Stimulated activated CD4-positive, alpha-beta T cell treated with anti-CD3 and anti-CD28 coated beads, Interleukin-15, amount 100 ng/mL, for 48 hours (primary cell): ENCODE measurements at regions not wholly inside any gene's neighbourhood (a gene's known extent, or its start where the extent isn't known, plus 50 kb on each side); places are given as distances from the start of the nearest gene placed in this dataset.

Experiments
- DNase-seq, 2 donors: peaks; one replicate each; pipeline ENCODE4 v3.0.0-alpha.2; 2020; ENCODE audit warnings: low read depth in 2 of 2

DNA sequence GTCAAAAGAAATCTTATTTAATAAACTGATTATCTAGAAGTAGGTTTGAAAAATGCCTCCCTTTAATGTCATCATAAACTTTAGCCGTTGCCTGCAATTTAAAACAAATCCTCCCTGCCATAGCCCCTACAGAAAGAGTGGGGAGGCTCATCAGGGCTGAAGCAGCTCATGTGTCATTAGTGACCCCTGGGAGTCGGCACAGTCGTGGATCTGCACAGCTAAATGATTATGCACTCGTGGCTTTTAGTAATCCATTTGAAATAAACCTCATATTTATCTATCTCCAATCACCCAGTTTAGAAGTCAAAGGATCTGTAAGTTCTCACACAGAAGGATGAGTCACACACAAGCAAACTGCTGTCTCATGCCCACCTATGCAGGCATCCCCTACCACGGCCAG is 277.3 kb downstream of the SS18 start:
- DNase-seq, result no peak

DNA sequence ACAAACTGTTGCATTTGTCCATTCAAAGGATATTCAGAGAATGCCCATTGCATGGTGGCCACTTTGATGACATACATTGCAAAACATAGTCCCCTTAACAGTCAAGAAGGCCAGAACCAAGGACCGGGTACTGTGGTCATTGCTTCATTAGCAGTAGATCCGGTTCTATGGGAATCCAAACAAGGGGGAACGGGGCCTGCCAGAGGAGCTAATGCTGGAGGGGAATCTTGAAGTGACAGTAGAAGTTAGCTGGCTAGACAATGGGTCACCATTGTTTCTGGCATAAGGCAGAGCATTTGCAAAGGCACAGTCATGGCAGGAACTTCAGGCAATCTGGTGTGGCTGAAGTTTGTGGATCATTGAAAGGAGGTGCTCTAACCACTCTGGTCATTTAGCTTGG is 279.7 kb downstream of the SS18 start:
- no peak for DNase-seq

DNA sequence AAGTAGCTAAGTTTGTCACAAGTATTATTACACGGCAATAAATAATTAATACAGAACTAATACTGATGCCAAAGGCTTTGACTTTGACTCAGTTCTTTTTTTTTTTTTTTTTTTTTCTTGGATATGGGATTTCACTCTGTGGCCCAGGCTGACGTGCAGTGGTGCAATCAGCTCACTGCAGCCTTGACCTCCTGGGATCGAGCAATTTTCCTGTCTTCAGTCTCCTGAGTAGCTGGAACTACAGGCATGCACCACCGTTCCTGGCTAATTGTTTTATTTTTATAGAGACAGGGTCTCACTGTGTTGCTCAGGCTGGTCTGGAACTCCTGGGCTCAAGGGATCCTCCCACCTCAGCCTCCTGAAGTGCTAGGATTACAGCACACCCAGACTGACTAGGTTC is 284.5 kb downstream of the SS18 start:
- DNase-seq, result no peak

DNA sequence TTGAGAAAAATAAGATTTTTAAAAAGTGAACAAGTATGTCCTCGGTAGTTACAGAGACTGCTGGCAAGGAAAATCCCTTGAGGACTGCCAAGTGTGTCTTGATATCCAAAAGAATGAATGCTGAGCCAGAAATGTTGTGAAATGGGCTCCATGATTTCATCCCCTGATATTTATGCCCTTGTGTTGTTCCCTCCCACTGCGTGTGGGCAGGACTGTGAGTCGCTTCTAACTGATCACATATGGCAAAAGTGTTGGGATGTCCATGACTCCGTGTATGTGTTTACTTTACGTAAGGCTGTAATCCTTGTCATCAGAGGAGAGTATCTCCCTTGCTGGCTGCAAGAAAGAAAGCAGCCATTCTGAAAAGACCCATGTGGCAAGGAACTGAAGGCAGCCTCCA is 285.1 kb downstream of the SS18 start:
- no peak for DNase-seq

DNA sequence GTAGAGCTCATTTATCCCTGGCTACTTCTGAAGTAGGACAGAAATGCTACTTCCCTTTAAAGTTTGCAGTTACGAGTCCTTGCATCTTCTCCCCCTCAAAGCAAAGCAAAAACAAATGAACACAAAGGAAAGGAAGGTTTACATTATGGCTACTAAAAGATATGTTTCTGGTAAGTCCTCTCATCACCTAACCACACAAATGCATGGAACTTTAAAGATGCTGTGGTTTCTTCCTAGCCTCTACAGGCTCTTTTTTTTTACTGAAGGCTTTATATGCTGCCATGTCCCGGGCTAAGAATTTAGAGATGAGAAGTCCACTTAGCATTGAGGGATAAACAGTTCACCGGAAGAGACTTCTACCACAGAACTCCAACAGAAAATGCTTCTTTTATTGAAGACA is 291.2 kb downstream of the SS18 start:
- DNase-seq, result no peak

DNA sequence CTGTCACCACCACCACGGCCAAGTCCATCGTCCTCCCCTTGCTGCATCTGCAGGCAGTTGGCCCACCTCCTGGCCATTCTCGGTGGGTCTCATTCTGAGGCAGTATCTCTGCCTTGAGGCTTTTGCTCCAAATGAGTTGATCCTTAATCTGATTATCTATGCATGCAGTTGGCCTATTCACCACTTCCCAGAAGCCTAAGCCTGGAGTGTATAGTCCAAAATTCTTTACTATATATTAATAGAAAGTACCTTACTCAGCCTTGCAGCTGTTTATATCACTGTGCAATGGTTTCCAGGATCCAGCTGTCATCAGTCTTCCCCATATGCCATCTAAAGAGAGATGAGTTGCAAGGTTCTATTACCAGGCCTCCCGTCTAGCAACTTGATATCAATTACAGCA is 292.4 kb downstream of the SS18 start:
- DNase-seq, result no peak

DNA sequence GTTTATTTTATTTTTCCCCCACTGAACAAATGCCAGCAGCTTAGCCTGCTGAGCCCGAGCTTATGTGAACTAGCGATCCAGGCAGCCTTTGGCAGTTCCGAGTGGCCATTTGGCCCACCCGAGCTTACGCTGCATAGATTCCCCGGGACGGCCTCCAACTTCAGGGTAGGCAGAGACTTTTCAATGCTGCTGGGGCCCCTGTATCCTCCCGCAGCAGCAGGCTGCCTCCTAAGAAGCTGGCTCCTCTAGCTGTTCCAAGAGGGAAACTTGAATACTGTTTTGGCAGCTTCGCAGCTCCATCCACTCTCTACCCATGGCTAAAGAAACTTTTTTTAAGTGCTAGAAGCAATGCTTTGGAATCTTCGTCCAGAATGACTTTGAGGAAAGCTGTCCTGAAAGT is 295.2 kb downstream of the SS18 start:
- no peak for DNase-seq

DNA sequence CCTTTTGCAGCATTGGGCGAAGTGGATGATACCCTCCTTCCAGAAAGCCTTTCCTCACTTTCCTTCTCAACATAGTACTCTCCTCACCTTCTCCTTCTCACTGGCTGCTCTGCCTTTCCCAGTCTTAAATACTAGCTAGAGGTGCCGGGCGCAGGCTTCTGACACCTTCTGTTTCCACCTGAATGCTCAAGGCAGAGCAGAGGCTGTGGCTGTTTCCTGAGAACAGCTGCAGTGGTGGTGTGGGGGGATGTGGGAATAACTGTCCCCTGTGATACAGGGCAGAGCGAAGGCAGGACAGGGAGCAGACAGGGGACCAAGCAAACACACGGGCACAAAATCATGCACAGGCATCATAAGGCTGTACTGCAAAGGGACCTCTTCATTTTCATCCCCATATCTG is 303.1 kb downstream of the SS18 start:
- DNase-seq, result no peak

DNA sequence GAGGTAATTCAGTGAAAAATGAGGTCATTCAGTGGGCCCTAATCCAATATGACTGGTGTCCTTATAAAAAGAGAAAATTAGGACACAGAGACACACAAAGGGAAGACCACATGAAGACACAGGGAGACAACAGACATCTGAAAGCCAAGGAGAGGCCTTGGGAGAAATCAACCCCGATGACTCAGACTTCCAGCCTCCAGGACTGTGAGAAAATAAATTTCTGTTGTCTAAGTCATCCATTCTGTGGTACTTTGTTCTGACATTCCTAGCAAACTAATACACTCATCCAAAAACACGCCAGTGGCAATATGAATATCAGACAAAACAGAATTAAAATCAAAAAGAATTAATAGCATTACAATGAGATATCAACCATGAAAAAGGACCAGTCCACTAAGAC is 303.7 kb downstream of the SS18 start:
- DNase-seq, result no peak

DNA sequence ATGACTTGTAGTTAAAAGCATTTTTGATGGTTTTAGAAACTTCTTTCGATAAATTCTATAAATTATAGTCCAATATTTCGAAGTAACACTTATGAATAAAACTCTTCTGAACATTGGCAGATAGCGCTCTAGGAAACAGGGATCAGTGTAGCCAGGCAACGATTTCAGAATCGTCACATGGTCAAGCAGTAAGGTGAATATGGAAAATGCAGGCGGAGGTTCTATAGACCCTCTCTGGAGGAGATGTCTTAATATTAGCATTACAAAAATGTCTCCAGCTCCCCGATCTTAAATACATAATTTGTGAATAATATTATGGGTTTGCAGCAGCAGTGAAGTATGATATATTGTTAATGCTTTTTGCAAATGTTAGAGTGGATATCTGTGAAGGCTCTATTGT is 310.3 kb downstream of the SS18 start:
- DNase-seq, result no peak

DNA sequence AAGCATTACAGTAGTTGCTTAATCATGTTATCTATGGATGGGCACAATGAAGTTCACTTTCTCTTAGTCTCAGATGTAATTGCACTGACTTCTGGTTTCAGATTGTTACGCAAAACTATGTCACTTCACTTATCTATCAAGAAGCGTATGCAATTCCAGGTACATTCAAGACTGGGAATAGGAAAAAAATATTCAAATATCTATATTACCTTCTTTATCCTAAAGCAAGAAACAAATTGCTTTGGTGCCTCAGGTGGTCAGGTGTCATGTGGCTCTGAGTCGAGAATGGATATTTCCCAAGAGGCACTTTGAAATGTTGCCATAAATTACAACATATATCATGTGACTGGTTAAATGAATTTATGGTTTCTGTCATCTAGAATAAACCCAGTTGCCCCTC is 318.6 kb downstream of the SS18 start:
- no peak for DNase-seq

DNA sequence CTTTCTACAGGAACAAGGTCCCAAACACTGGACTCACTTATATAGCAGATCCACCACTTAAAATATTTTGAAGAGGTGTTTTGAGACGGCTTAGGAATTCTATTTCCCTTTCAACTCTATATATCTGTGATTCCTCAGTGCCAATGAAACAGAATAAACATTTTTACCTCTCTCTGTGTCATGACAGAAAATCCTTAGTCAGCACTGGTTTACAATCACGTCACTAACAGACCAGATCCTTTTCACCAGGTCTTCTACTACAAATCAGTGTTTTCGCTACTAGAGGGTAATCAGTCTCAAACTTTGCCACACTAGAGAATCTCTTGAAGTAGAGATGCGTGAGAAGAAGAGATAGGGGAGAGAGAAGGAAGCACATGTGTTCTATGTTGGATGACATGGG is 325.6 kb downstream of the SS18 start:
- DNase-seq, result no peak

DNA sequence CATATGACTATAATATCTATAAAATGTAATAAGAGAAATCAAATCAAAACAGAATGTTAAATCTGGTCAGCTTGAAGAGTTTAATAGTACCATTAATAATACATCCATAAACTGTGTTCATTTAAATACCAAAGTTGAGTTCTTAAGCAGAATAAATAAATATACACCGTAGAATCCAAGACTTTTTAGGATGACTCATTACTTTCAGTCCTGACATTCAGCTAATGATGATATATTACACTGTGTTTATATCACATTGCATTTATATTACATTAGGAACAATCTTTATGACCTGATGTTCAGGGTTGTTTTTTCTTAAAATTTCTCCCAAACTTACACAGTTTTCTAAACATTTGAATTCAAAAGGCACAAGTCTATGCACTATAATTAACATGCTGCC is 331.3 kb downstream of the SS18 start:
- DNase-seq, result no peak

DNA sequence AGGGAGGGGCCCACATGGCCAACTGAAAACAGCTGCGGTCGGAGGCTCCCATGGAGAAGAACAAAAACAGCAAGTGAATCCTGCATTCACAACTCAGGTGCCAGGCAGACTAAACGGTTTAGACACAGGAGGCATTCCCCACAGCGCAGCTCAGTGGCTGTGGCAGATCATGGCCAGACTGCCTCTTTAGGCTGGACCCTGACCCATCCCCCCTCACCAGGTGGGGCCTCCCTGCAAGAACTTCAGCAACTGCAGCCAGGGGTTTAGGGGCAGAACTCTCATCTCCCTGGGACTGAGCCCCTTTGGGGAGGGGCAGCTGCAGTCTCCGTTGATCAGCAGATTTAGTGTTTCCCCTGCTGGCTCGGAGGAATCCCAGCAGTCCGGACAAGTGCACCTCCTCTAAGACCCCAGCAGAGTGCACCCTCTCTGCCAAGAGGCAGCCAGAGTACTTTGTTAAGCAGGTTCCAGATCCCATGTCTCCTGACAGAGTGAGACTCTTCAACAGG is 346.7 kb downstream of the SS18 start:
- no peak for DNase-seq

DNA sequence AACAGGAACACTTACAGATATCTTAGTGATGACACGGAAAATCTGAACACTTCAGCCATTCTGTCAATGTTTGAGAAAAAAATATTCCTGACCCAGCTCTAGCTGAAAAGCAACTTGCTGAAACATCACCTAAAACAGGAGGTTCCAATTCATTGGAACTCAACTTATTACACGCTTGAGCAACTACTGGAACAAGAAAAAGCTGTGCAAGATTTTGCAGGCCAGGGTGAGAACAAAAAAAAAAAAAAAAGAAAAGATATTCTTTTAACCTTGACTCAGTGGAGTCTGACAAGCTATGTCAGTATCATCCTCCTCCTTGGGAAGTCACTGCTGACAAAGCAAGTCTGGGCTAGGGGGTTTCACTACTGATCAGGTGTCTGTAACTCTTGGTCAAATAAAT is 351.0 kb downstream of the SS18 start:
- DNase-seq, result no peak

DNA sequence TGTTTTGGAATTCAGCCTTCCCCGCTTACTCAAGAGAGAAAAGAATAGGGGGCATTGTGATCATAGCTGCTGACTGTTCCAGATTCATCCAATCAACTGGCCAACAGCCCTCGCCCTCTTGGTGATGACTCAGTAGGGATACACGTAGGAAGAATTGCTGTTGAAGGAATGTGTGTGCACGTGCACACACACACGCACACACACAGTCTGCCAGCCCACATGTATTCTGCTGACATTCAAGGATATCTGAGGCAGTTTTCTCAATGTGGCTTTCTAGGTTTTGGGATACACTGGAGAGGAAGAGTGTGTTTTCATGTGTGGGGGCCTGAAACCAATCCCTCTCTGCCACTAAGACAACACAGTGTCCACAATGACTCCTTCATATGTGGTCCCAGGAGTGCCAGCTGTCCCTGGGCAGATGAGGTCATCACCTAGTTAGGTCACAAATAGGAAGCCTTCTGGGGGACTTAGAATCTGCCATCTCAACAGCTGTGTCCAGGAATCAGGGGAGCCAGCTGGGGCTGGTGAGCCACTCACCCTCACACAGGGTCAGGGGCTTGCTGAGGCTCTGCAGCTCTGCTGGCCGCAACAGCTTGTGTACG is 352.6 kb downstream of the SS18 start:
- DNase-seq, result no peak

DNA sequence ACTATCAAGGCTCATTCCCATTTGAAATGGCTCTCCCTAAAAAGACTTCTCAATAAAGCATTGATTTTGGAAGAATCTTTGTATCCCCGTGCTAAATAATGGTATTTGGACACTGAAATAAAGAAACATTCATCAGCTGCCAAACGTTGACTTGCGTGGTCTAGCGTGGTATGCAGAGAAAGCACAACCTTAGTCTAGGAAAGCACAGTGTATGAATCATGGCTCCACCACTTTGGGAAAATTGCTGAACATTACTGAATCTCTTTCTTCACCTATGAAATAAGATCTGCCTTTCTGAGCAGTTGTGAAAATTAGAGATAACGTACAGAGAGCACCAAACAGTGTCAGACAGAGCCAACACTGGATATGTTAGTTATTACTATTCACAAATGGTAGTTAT is 353.9 kb downstream of the SS18 start:
- no peak for DNase-seq

DNA sequence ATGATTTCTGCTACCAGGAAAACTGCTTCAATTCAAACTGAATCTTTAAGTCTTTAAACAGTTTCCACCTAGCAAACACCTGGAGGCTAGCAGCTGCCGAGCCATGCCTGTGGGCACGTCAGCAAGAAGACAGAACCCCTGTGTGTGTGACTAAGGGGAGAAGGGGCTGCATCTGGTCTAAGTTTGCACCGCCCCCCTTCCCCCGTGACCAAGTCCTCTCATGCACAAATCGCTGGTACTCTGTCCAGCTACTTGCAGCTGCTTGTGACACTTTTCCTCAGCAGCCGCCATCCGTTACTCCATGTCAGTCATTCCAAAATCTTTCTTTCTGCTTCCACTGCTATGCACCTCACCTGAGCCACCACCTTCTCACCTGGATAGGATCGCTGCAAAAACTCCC is 355.0 kb downstream of the SS18 start:
- no peak for DNase-seq

DNA sequence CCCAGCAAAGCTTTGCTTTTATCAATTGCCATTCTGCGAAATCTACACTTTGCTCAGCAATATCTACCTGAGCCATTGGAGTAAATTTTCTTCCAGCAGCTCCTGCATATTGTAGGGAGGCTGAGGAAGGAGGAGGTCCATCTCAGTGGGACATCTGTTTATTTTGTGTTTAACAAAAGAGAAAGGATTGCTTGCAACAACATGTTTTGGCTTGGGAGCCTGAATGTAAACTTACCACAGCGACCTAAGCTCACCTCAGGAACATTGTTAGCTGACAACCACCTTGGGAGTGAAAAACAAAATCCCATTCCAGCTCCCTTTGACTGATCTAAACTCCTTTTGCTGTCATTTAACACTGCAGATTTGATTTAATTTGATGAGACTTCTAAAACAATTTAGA is 356.1 kb downstream of the SS18 start:
- no peak for DNase-seq

DNA sequence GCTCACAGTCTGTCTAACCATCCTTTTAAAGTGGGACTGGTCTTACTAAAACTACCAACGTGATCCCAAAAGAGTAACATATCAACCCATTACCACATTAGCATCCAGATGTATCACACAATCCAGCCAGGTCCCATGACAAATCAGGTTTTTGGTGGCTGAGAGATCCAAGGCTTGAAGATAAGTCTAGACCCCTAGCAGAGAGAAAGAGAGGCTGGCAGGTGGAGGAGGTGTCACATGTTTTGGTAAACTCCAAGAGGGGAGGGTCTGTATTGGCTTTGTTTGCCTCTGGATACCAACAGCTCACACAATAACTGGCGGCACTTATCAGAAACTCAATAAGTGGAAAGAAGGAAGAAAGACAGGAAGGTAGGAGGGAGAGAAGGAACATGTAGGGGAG is 357.6 kb downstream of the SS18 start:
- DNase-seq, result no peak

DNA sequence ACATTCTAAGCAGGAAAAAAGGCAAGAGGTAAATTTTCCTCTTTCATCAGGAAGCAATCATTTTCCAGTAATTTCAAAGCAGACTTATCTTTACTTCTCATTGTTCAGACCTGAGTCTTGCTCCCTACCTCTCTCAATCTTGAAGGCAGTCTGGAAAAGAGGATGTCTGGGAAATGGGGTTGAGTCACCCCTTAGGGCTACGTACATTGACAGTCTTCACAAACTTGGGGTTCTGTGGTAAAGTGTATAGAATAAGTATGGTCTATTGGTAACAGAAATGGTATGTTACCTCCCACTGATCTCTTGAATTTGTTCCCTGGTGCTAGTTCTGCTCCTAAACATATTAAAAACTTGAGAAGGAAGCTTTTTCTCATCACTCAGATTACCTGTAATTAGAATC is 361.3 kb downstream of the SS18 start:
- no peak for DNase-seq

DNA sequence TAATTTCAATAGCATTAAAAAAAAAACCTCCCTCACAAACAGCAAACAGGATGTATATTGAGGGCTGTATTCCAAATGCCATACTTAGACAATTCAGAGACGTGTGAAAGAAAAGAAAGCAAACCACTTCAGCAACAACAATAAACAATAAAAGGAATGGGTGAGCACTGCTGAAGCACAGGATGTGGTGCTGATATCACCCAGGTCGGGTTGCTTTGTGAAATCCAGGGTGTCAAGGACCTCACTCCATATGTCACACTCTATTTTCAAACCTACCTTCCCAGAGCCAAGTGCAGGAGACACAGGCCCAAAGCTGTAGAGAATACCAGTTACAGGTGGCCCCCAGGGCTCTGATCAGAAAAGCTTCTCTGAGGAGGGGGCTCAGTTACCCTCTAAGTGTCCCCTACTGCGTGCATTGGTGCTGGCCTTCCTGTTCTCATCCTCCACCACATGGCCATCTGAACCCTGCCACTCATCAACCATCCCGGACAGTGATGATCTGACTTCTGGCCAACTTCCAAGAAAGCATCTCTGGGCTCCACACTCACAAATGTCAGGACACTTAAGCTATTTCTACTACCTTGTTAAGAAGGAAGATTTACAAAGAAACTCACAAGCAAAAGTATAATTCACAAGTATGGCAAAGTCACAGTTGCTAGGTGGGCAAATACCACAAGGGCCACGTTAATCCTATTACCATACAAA is 363.0 kb downstream of the SS18 start:
- DNase-seq, result no peak

DNA sequence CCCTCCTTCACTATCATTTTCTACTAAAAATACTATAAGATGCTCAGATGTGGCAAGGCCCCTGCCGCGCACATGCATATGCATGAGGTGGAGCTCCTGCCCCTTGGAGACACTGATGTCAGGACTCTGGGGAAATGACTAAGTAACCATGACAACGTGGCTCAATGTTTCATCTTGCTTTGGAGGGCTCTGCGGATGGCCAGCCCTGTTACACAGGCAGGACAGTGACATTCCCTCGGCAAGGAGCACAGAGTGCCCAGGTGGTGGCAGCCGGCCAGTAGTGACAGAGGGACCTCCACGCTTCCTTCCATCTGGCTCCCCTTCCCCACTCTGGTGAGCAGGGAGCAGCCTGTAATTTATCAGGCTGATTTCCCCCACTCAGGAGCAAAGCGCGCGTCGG is 364.1 kb downstream of the SS18 start:
- DNase-seq, result no peak

DNA sequence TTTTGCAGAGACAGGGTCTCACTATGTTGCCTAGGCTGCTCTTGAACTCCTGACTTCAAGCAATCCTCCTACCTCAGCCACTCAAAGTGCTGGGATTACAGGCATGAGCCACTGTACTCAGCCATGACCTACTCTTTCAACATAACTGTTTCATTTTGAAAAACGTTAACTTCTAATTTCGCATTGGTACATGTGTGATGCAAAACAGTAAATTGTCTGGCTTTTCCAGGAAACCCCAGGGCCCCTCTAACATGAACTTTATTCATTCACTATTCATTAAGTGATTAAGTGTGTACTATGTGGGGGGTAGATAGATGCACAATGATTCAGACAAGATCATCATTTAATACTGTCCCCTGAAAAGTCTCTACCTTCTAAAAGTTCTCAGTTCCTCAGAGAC is 364.9 kb downstream of the SS18 start:
- no peak for DNase-seq
